Esophagus (tissue), 2 donors: ENCODE measurements at regions not wholly inside any gene's neighbourhood (a gene's known extent, or its start where the extent isn't known, plus 50 kb on each side); places are given as distances from the start of the nearest gene placed in this dataset.

ENCODE experiments used
- H3K27ac ChIP-seq, 2 donors: one replicate each; pipeline ENCODE4 v1.5.1; 2013; ENCODE audit warnings: low read depth in 2 of 2, mild to moderate bottlenecking in 2 of 2, inconsistent platforms in 1 of 2, low read length in 1 of 2, moderate library complexity in 1 of 2
- H3K27me3 ChIP-seq, 2 donors: one replicate each; pipeline ENCODE4 v1.6.1; 2013; ENCODE audit warnings: low read length in 2 of 2, control low read depth in 1 of 2, mild to moderate bottlenecking in 1 of 2; ENCODE audit not compliant: insufficient read depth in 2 of 2, control insufficient read depth in 1 of 2
- H3K36me3 ChIP-seq, 2 donors: one replicate each; pipeline ENCODE4 v1.6.1; 2013; ENCODE audit warnings: low read length in 1 of 2; ENCODE audit not compliant: control insufficient read depth in 2 of 2, insufficient read depth in 2 of 2
- H3K4me1 ChIP-seq, 2 donors: one replicate each; pipeline ENCODE4 v1.6.1; 2013; ENCODE audit warnings: low read length in 1 of 2; ENCODE audit not compliant: control insufficient read depth in 2 of 2, insufficient read depth in 2 of 2
- H3K4me3 ChIP-seq, 2 donors: one replicate each; pipeline ENCODE4 v1.5.1; 2013; ENCODE audit warnings: low read length in 2 of 2, mild to moderate bottlenecking in 2 of 2, low read depth in 1 of 2, moderate library complexity in 1 of 2
- H3K9me3 ChIP-seq, 2 donors: one replicate each; pipeline ENCODE4 v1.6.1; 2013; ENCODE audit warnings: mild to moderate bottlenecking in 2 of 2, low read depth in 1 of 2, low read length in 1 of 2, moderate library complexity in 1 of 2; ENCODE audit not compliant: control insufficient read depth in 2 of 2, insufficient read depth in 1 of 2
- WGBS, 2 donors: extraction: QIAGEN DNeasy Blood & Tissue Kit; methylation state at CpG; one replicate each; pipeline ENCODE4 v1.1.7; 2013; 5-methylcytosine and 5-hydroxymethylcytosine counted together
- donor health status: healthy with polysubstance abuse.
- donor health status: Bipolar disorder and iron deficiency.

- H3K4me3 ChIP-seq = no peak overlapping the region
- no peaks in the 10 kb centered on the region for H3K4me1 ChIP-seq
- no peaks in the 10 kb centered on the region for H3K9me3 ChIP-seq
- H3K27ac ChIP-seq = no peak overlapping the region
- H3K36me3 ChIP-seq = no peaks in the 10 kb centered on the region
- H3K27me3 ChIP-seq = no peaks in the 10 kb centered on the region
These were observed 137.7 kb downstream of the DKK1 start for GRCh38 chr10:52451817-52452216.

- no peaks in the 10 kb centered on the region for H3K27me3 ChIP-seq
- H3K36me3 ChIP-seq = no peaks in the 10 kb centered on the region
- no peak overlapping the region for H3K4me3 ChIP-seq
- 56% methylated on average over 12 of the region's 12 CpGs for WGBS, 2 donors
- no peaks in the 10 kb centered on the region for H3K9me3 ChIP-seq
- no peak overlapping the region for H3K27ac ChIP-seq
- no peaks in the 10 kb centered on the region for H3K4me1 ChIP-seq
These were observed 138.8 kb downstream of the DKK1 start for GRCh38 chr10:52452600-52453493.

- WGBS, 2 donors = 87 to 99% methylated on average over 1 of the region's 1 CpG
- H3K4me1 ChIP-seq = no peaks in the 10 kb centered on the region
- H3K27ac ChIP-seq = no peak overlapping the region
- no peaks in the 10 kb centered on the region for H3K9me3 ChIP-seq
- H3K36me3 ChIP-seq = no peaks in the 10 kb centered on the region
- H3K27me3 ChIP-seq = no peaks in the 10 kb centered on the region
- no peak overlapping the region for H3K4me3 ChIP-seq
These were observed 139.4 kb downstream of the DKK1 start for GRCh38 chr10:52453501-52453900.

GRCh38 chr10:52454491-52454890 lies 140.4 kb downstream of the DKK1 start:
- Histone ChIP-seq H3K27me3 (no peaks in the 10 kb centered on the region), H3K4me3 (no peak overlapping the region), H3K9me3 (no peaks in the 10 kb centered on the region), H3K36me3 (no peaks in the 10 kb centered on the region), H3K4me1 (no peaks in the 10 kb centered on the region), H3K27ac (no peak overlapping the region)
- WGBS, 2 donors = 69% methylated on average over 3 of the region's 3 CpGs

- no peak overlapping the region for H3K4me3 ChIP-seq
- WGBS, 2 donors = 64% methylated on average over 3 of the region's 3 CpGs
- H3K4me1 ChIP-seq = no peaks in the 10 kb centered on the region
- H3K9me3 ChIP-seq = no peaks in the 10 kb centered on the region
- H3K36me3 ChIP-seq = no peaks in the 10 kb centered on the region
- no peaks in the 10 kb centered on the region for H3K27me3 ChIP-seq
- no peak overlapping the region for H3K27ac ChIP-seq
These were observed 141.0 kb downstream of the DKK1 start for GRCh38 chr10:52455098-52455497.

GRCh38 chr10:52459097-52459496 lies 145.0 kb downstream of the DKK1 start:
- no peaks in the 10 kb centered on the region for H3K4me1 ChIP-seq
- no peaks in the 10 kb centered on the region for H3K36me3 ChIP-seq
- H3K4me3 ChIP-seq = no peak overlapping the region
- no peaks in the 10 kb centered on the region for H3K27me3 ChIP-seq
- H3K27ac ChIP-seq = no peak overlapping the region
- H3K9me3 ChIP-seq = no peaks in the 10 kb centered on the region

GRCh38 chr10:52463826-52464225 lies 149.7 kb downstream of the DKK1 start:
- 57 to 58% methylated on average over 1 of the region's 1 CpG for WGBS, 2 donors
- no peaks in the 10 kb centered on the region for H3K4me1 ChIP-seq
- H3K27me3 ChIP-seq = no peaks in the 10 kb centered on the region
- no peak overlapping the region for H3K27ac ChIP-seq
- H3K4me3 ChIP-seq = no peak overlapping the region
- H3K36me3 ChIP-seq = no peaks in the 10 kb centered on the region
- no peaks in the 10 kb centered on the region for H3K9me3 ChIP-seq

GRCh38 chr10:52464368-52465124 lies 150.5 kb downstream of the DKK1 start:
- H3K4me3 ChIP-seq = no peak overlapping the region
- no peaks in the 10 kb centered on the region for H3K4me1 ChIP-seq
- WGBS, 2 donors = 82 to 92% methylated on average over 9 of the region's 9 CpGs
- no peaks in the 10 kb centered on the region for H3K27me3 ChIP-seq
- H3K27ac ChIP-seq = no peak overlapping the region
- H3K9me3 ChIP-seq = no peaks in the 10 kb centered on the region
- no peaks in the 10 kb centered on the region for H3K36me3 ChIP-seq

GRCh38 chr10:52465202-52465601 lies 151.1 kb downstream of the DKK1 start:
- no peak overlapping the region for H3K27ac ChIP-seq
- no peaks in the 10 kb centered on the region for H3K4me1 ChIP-seq
- H3K9me3 ChIP-seq = no peaks in the 10 kb centered on the region
- 69 to 73% methylated on average over 3 of the region's 3 CpGs for WGBS, 2 donors
- no peaks in the 10 kb centered on the region for H3K36me3 ChIP-seq
- no peak overlapping the region for H3K4me3 ChIP-seq
- no peaks in the 10 kb centered on the region for H3K27me3 ChIP-seq

GRCh38 chr10:52466464-52466863 lies 152.4 kb downstream of the DKK1 start:
- Histone ChIP-seq H3K36me3 (no peaks in the 10 kb centered on the region), H3K27ac (no peak overlapping the region), H3K4me1 (no peaks in the 10 kb centered on the region), H3K9me3 (no peaks in the 10 kb centered on the region), H3K4me3 (no peak overlapping the region), H3K27me3 (no peaks in the 10 kb centered on the region)
- WGBS, 2 donors = 39 to 40% methylated on average over 5 of the region's 5 CpGs
